GM19043 (cell line): ENCODE measurements at regions not wholly inside any gene's neighbourhood (a gene's known extent, or its start where the extent isn't known, plus 50 kb on each side); places are given as distances from the start of the nearest gene placed in this dataset.
"Not testable (repeated sequence)": the region's sequence is repeated elsewhere in the genome, so short reads cannot be mapped to it uniquely, and the experiment has no call there.

Experiments
- ATAC-seq: cut with Tn5 transposase; IDR thresholded peaks from one replicate; pipeline ENCODE4 v1.9.1; 2021; ENCODE audit warnings: low read depth; ENCODE audit not compliant: unreplicated experiment

- no peak for ATAC-seq
Observed at GRCh38 chr6:169927711-169928110, 176.3 kb downstream of the ERMARD start.

DNA sequence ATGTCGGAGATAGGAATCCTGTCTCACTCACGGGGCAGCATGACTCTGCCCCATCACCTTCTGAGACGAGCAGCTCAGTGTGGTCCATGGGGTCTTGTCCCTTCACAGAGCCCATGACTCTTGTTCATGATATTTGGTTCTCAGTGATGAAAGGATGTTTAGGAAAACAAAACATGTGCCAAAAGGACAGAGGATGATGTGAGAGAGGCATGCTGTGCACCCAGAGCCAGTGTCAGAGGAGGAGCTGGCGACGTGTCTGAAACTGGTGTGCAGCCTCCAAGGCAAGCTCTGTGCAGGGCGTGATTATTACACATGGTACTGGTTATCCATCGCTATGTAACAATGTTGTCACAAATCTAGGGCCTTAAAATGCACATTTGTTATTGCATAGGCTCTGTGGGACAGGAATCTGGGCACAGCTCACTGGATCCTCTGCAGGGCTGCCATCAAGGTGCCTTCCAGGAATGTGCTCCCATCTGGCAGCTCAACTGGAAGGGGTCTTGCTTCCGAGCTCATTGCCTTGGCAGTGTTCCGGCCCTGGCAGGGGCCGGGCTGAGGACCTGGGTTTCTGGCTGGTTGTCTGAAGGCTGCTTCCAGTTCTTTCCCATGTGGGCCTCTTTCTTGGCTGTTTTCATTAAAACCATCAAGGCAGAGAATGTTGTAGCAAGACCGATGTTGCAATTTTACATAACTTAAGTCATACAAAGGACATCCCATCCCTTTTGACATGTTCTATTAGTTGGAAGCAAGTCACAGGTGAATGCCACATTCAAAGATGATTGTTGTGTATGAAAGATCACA, 175.4 kb downstream of the ERMARD start:
- ATAC-seq: no peak

DNA sequence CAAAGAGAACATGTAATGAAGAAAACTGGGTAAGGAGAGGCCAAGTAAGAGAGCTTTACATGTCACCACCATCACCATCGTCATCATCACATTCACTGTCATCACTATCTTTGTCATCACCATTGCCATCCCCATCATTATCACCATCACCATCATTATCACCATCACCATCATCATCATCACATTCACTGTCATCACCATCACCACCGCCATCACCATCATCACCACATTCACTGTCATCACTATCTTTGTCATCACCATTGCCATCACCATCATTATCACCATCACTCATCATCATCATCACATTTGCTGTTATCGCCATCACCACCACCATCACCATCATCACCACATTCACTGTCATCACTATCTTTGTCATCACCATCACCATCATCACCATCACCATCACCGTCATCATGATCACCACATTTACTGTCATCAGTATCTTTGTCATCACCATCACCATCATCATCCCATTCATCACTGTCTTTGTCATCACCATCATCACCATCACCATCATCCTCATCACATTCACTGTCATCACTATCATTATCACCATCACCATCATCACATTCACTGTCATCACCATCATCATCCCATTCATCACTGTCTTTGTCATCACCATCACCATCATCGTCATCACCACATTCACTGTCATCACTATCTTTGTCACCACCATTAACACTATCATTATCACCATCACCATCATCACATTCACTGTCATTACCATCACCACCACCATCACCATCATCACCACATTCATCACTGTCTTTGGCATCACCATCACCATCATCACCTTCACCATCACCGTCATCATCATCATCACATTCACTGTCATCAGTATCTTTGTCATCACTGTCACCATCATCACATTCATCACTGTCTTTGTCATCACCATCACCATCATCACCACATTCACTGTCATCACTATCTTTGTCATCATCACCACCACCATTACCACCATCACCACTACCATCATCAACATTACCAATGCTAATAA, 172.3 kb downstream of the ERMARD start:
- ATAC-seq: no peak

- no peak for ATAC-seq
Observed at GRCh38 chr6:169921853-169922824, 170.7 kb downstream of the ERMARD start.

DNA sequence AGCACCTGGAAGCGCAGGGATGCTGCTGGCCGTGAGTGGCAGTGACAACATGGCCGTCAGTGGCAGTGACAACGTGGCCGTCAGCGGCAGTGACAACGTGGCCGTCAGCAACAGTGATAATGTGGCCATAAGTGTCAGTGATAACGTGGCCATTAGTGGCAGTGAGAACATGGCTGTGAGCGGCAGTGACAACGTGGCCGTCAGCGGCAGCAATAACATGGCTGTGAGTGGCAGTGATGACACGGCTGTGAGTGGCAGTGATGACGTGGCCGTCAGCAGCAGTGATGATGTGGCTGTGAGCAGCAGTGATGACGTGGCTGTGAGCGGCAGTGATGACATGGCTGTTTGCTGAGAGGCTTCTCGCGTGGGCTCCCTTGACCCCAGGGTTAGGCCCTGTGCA, 169.8 kb downstream of the ERMARD start:
- ATAC-seq: no peak

DNA sequence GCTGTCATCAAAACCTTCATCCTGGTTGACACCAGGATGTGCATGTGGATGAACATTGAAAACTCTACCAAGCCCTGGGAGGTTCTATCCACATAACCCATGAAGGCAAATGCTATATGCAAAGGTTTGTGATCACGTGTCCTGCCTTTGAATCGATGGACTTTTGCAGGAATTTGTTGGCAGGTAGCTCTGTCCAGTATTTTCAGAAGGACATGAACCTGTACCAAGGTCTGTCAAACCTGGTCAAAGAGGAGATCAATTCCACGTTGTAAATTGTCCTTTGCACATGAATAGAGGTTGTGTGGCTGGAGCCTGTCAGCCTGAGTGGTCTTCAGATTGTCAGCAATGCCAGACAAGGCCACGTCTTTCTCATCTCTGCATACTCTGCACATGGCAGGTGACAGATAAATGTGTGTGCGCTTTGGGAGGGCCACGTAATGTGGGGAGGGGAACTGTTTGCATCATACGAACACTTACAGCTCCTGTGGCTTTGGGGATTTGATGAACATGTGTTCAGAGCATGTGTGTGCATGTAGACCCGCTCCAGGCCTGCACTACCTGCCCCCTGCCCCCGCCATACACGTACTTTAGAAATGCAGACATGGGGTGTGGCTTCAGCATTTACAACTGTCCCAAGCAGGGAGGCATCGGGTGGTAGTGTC, 169.1 kb downstream of the ERMARD start:
- no peak for ATAC-seq

- no peak for ATAC-seq
Observed at GRCh38 chr6:169918954-169919549, 167.6 kb downstream of the ERMARD start.

- ATAC-seq: no peak
Observed at GRCh38 chr6:169918239-169918953, 167.0 kb downstream of the ERMARD start.

GRCh38 chr6:169917153-169917552, 165.7 kb downstream of the ERMARD start:
- ATAC-seq: no peak

DNA sequence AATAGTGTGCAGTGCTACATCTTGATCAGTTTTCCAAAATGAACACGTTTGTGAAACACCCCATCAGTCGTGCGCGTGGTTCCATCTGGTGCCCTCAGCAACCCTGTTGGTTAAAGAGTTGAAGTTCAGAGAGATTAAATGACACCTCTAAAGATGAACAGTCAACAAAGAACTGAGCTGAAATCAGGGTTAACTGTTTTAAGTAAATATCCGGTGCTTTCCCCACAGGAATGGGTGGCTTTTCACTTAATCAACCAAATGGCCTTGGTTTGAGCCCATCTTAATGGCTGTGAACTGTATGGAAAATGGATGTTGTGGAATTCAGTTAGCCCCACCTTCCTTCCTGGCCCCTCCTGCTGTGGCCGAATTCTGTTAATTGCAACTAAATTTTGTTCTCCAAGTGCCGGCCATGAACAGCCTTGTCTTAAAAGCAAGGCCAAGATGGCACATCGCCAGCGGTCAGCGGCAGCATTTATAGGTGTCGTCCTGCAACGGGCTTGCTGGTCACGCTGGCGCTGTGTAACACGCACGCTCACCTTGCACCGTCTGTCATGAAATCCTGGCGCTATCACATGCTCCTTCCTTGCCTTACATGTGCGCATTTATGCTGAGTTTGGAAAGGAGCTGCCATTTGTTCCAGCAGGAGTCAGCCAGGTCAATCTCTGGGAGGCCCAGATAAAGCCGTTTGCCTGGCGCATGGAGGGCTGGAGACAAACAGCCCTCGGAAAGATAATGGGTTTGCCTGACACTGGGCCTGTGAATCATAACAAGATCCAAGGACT, 164.5 kb downstream of the ERMARD start:
- ATAC-seq: no peak

GRCh38 chr6:169913745-169914144, 162.3 kb downstream of the ERMARD start:
- ATAC-seq: not testable (repeated sequence)

DNA sequence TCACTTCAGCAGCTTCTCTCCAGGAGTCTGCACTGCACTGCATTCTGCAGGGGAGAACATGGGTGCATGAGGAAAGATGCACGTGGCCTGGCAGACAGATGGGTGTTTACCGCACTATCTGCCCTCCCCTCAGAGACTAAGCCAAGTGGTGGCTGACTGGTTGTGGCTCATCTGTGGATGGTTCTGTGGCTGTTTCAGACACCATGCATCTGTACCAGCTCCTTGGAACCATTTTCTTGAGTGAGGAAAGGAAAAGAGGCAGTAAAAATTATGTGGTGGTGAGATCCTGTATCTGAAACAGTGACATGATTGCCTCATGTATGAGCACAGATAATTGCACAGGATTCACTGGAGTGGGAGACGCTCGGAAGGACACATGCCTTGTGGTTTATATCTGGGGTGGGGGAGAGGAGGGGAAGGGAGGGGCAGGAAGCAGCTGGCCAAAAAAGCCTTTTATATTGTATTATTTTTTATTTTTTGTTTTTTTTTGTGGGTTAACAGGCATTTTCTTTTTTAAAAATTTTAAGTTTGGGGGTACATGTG, 161.7 kb downstream of the ERMARD start:
- ATAC-seq: no peak

- no peak for ATAC-seq
Observed at GRCh38 chr6:169912266-169913095, 161.1 kb downstream of the ERMARD start.

GRCh38 chr6:169911264-169912263, 160.1 kb downstream of the ERMARD start:
- ATAC-seq: no peak

DNA sequence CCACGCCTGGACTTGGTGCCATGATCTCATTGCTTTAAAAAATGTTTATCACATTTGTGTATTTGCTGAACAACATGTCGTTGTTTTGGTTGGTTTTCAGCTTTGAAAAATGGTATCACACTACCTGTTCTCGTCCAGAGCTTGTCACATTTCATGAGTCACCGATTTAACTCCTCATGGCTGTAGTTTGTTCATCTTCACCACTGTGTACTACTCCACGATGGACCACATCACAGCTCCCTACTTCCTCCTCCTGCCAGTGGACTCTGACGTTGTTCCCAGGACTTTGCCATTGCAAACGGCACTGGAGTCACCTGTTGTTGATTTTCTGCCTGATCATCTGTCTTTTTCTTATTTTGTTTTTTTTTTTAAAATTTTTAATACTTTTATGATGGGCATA, 157.7 kb downstream of the ERMARD start:
- ATAC-seq: no peak
